IMR-90 (cell line): ENCODE measurements at regions not wholly inside any gene's neighbourhood (a gene's known extent, or its start where the extent isn't known, plus 50 kb on each side); places are given as distances from the start of the nearest gene placed in this dataset.

Source experiments
- ATAC-seq: fragments of 200-7000 bp; cut with Tn5 transposase; 2 replicates; pipeline ENCODE4 v1.9.1; 2020; ENCODE audit warnings: low read depth, mild to moderate bottlenecking, moderate library complexity
- BruUV-seq: library from RNA; stranded (reverse); fragments of 400-500 nt; replicated peaks from 2 replicates; lab custom pipeline; 2021; lab: Mats Ljungman, UMichigan
- CTCF ChIA-PET: fragments of 300-600 bp; formaldehyde crosslinking; extraction: SDS; loops from one replicate; lab custom pipeline; 2021; ENCODE audit warnings: antibody characterized with exemption; lab: Yijun Ruan, JAX
- POLR2A ChIA-PET: fragments of 300-600 bp; sonication (Branson Sonifier 250); formaldehyde crosslinking; loops from one replicate; lab custom pipeline; 2022; ENCODE audit warnings: antibody characterized with exemption; ENCODE audit not compliant: unreplicated experiment; lab: Charles Lee
- DNase-seq: peaks from one replicate; pipeline ENCODE4 v3.0.0; 2013
- H2AFZ ChIP-seq: replicated peaks from 2 replicates; pipeline ENCODE3; 2013; ENCODE audit warnings: low read length, mild to moderate bottlenecking; ENCODE audit not compliant: poor library complexity
- H2AK5ac ChIP-seq: 2 replicates; pipeline ENCODE4 v1.6.1; 2013; ENCODE audit warnings: low read depth, low read length, inconsistent platforms
- H2AK9ac ChIP-seq: replicated peaks from 2 replicates; pipeline ENCODE3; 2013; ENCODE audit warnings: mild to moderate bottlenecking, low read depth, low read length, moderate library complexity; ENCODE audit not compliant: poor library complexity
- H2BK120ac ChIP-seq: 2 replicates; pipeline ENCODE4 v1.6.1; 2013; ENCODE audit warnings: low read depth, low read length, inconsistent platforms
- H2BK15ac ChIP-seq: 3 replicates; pipeline ENCODE4 v1.6.1; 2013; ENCODE audit warnings: low read depth, low read length, inconsistent platforms
- H2BK20ac ChIP-seq: 2 replicates; pipeline ENCODE4 v1.6.1; 2013; ENCODE audit warnings: low read depth, mild to moderate bottlenecking, inconsistent platforms, low read length, moderate library complexity
- H2BK5ac ChIP-seq: 2 replicates; pipeline ENCODE4 v1.6.1; 2013; ENCODE audit warnings: mild to moderate bottlenecking, low read depth, low read length, inconsistent platforms; ENCODE audit not compliant: poor library complexity, severe bottlenecking
- H3K14ac ChIP-seq: replicated peaks from 2 replicates; pipeline ENCODE4 v1.6.1; 2013; ENCODE audit warnings: low read depth, low read length, inconsistent platforms
- H3K18ac ChIP-seq: 2 replicates; pipeline ENCODE4 v1.6.1; 2013; ENCODE audit warnings: low read depth, low read length, control low read depth
- H3K23ac ChIP-seq: 2 replicates; pipeline ENCODE4 v1.6.1; 2013; ENCODE audit warnings: low read depth, low read length, inconsistent platforms
- H3K27ac ChIP-seq: 2 replicates; pipeline ENCODE4 v1.5.1; 2013; ENCODE audit warnings: mild to moderate bottlenecking, control low read depth, low read length; ENCODE audit not compliant: insufficient read depth
- H3K27me3 ChIP-seq: 2 replicates; pipeline ENCODE4 v1.6.1; 2013; ENCODE audit warnings: low read length; ENCODE audit not compliant: control insufficient read depth, insufficient read depth
- H3K36me3 ChIP-seq: 2 replicates; pipeline ENCODE4 v1.6.1; 2013; ENCODE audit warnings: low read length, mixed read lengths; ENCODE audit not compliant: control insufficient read depth, insufficient read depth
- H3K4ac ChIP-seq: 2 replicates; pipeline ENCODE4 v1.6.1; 2013; ENCODE audit warnings: low read depth, low read length, inconsistent platforms
- H3K4me1 ChIP-seq: 2 replicates; pipeline ENCODE4 v1.6.1; 2013; ENCODE audit warnings: low read length, mixed read lengths; ENCODE audit not compliant: control insufficient read depth, insufficient read depth
- H3K4me2 ChIP-seq: 2 replicates; pipeline ENCODE4 v1.6.1; 2013; ENCODE audit warnings: low read depth, mild to moderate bottlenecking, control low read depth, low read length, moderate library complexity
- H3K4me3 ChIP-seq: 2 replicates; pipeline ENCODE4 v1.5.1; 2013; ENCODE audit warnings: low read depth, mild to moderate bottlenecking, control low read depth, low read length, moderate library complexity; ENCODE audit not compliant: insufficient read depth
- H3K56ac ChIP-seq: 2 replicates; pipeline ENCODE4 v1.6.1; 2013; ENCODE audit warnings: low read length, inconsistent platforms; ENCODE audit not compliant: insufficient read depth; ENCODE audit errors: extremely low read depth
- H3K79me1 ChIP-seq, 2 experiments: 2 replicates each; pipeline ENCODE4 v1.6.1; 2013; ENCODE audit warnings: low read length in 2 of 2, inconsistent platforms in 1 of 2, low read depth in 1 of 2
- H3K9ac ChIP-seq: 2 replicates; pipeline ENCODE4 v1.6.1; 2013; ENCODE audit warnings: low read depth, low read length, control low read depth
- H3K9me1 ChIP-seq: 2 replicates; pipeline ENCODE4 v1.6.1; 2013; ENCODE audit warnings: low read length, inconsistent platforms; ENCODE audit not compliant: insufficient read depth
- H3K9me3 ChIP-seq: 2 replicates; pipeline ENCODE4 v1.6.1; 2013; ENCODE audit warnings: low read length; ENCODE audit not compliant: control insufficient read depth, insufficient read depth
- H4K20me1 ChIP-seq: 2 replicates; pipeline ENCODE4 v1.6.1; 2013; ENCODE audit warnings: low read length, inconsistent platforms; ENCODE audit not compliant: insufficient read depth
- H4K5ac ChIP-seq: 2 replicates; pipeline ENCODE4 v1.6.1; 2013; ENCODE audit warnings: mild to moderate bottlenecking, low read depth, low read length, control low read depth
- H4K8ac ChIP-seq, 2 experiments: 2 replicates each; pipeline ENCODE4 v1.6.1; 2013; ENCODE audit warnings: low read depth in 2 of 2, low read length in 2 of 2, control low read depth in 1 of 2, inconsistent platforms in 1 of 2
- H4K91ac ChIP-seq: 2 replicates; pipeline ENCODE4 v1.6.1; 2013; ENCODE audit warnings: low read depth, low read length, inconsistent platforms; ENCODE audit not compliant: insufficient read depth
- CHD1 ChIP-seq: IDR thresholded peaks from 2 replicates; pipeline ENCODE4 v1.6.1; 2012; ENCODE audit warnings: low read depth, low read length, improper control_type of control experiment
- ELK1 ChIP-seq: fragments of 150-350 bp; IDR thresholded peaks from 2 replicates; pipeline ENCODE4 v1.6.1; 2016; ENCODE audit warnings: low read depth, mild to moderate bottlenecking, low read length, moderate library complexity, borderline replicate concordance
- MAZ ChIP-seq: IDR thresholded peaks from 2 replicates; pipeline ENCODE4 v1.6.1; 2012; ENCODE audit warnings: low read depth, mild to moderate bottlenecking, low read length, improper control_type of control experiment, moderate library complexity, borderline replicate concordance
- MXI1 ChIP-seq: IDR thresholded peaks from 2 replicates; pipeline ENCODE4 v1.6.1; 2012; ENCODE audit warnings: low read depth, mild to moderate bottlenecking, low read length, moderate library complexity, borderline replicate concordance
- RCOR1 ChIP-seq: IDR thresholded peaks from 2 replicates; pipeline ENCODE4 v1.6.1; 2012; ENCODE audit warnings: mild to moderate bottlenecking, low read length, improper control_type of control experiment; ENCODE audit not compliant: insufficient replicate concordance
- WGBS, 2 experiments: methylation state at CpG; one replicate each; pipeline versions ENCODE4 v1.1.5 to v1.1.7; 2013; ENCODE audit warnings: missing lambda C conversion rate in 2 of 2; ENCODE audit not compliant: insufficient read length in 1 of 2; ENCODE audit errors: extremely low coverage in 2 of 2; 5-methylcytosine and 5-hydroxymethylcytosine counted together
- dilution Hi-C: fragments of 300-500 bp; cut with HindIII; formaldehyde crosslinking; loops from one replicate; pipeline ENCODE4 v1.14.3; 2018; ENCODE audit warnings: low sequenced_read_pairs; ENCODE audit not compliant: unreplicated experiment
- in situ Hi-C: fragments of 300-500 bp; cut with MboI; formaldehyde crosslinking; loops from 3 replicates; pipeline ENCODE4 v1.14.3; 2019; ENCODE audit warnings: low sequenced_read_pairs, inconsistent platforms, mixed read lengths
- intact Hi-C: fragments of 100-400 bp; cut with micrococcal nuclease; formaldehyde crosslinking; loops from 2 replicates; pipeline ENCODE4 v1.10.0; 2022

GRCh38 chr10:129231821-129232220 lies 235.2 kb upstream of the MGMT start:
- H3K23ac ChIP-seq = no peak overlapping the region
- in situ Hi-C loops (no loop called here), intact Hi-C loops (no loop called here), dilution Hi-C loops (no loop called here)
- ChIA-PET CTCF (no interaction called here), POLR2A (no interaction called here)
- no peak overlapping the region for H2AK9ac ChIP-seq
- H3K4me1 ChIP-seq = no peaks in the 10 kb centered on the region
- no peaks in the 10 kb centered on the region; the same call in 1 of the 2 replicates for H3K27me3 ChIP-seq
- no peak overlapping the region for H2AFZ ChIP-seq
- no TSS peak for BruUV-seq
- H3K4ac ChIP-seq = no peak overlapping the region
- H2BK120ac ChIP-seq = no peak overlapping the region
- H3K27ac ChIP-seq = no peak overlapping the region
- no peaks in the 10 kb centered on the region for H3K79me1 ChIP-seq
- no peak overlapping the region for H3K14ac ChIP-seq
- no peak overlapping the region for H3K9ac ChIP-seq
- H4K20me1 ChIP-seq = no peaks in the 10 kb centered on the region
- WGBS, 2 experiments = 80% methylated on average over 2 of the region's 9 CpGs; no CpG with 5 or more reads in 1 of the 2 experiments
- no peak overlapping the region for H4K8ac ChIP-seq
- TF ChIP-seq MXI1 (no peak), RCOR1 (no peak), CHD1 (no peak), ELK1 (no peak), MAZ (no peak)
- no peak for ATAC-seq
- no peak overlapping the region for H2BK20ac ChIP-seq
- H2BK15ac ChIP-seq = no peak overlapping the region
- H3K4me3 ChIP-seq = no peak overlapping the region
- H3K56ac ChIP-seq = no peak overlapping the region
- H3K36me3 ChIP-seq = no peaks in the 10 kb centered on the region
- DNase-seq = no peak
- H2BK5ac ChIP-seq = no peak overlapping the region
- no peak overlapping the region for H4K91ac ChIP-seq
- H2AK5ac ChIP-seq = no peak overlapping the region
- H3K9me3 ChIP-seq = peaks cover 13% of the 10 kb centered on the region
- H3K9me1 ChIP-seq = no peaks in the 10 kb centered on the region
- no peak overlapping the region for H3K4me2 ChIP-seq
- no peak overlapping the region for H4K5ac ChIP-seq
- no peak overlapping the region for H3K18ac ChIP-seq
